HFFc6 (cell line): ENCODE measurements at regions not wholly inside any gene's neighbourhood (a gene's known extent, or its start where the extent isn't known, plus 50 kb on each side); places are given as distances from the start of the nearest gene placed in this dataset.

ENCODE experiments used
- DNase-seq: peaks from one replicate; pipeline ENCODE4 v3.0.0-alpha.2; 2018
- H3K27ac Mint-ChIP-seq: 2 replicates; pipeline ENCODE4 v1.8.0; 2020; ENCODE audit warnings: mild to moderate bottlenecking, mixed read lengths
- H3K27me3 Mint-ChIP-seq: 2 replicates; pipeline ENCODE4 v1.8.0; 2021; ENCODE audit warnings: mild to moderate bottlenecking, moderate library complexity, mixed read lengths; ENCODE audit not compliant: insufficient read depth
- H3K36me3 Mint-ChIP-seq: 2 replicates; pipeline ENCODE4 v1.8.0; 2021; ENCODE audit warnings: low read depth, mixed read lengths
- H3K4me1 Mint-ChIP-seq: 2 replicates; pipeline ENCODE4 v1.8.0; 2020; ENCODE audit warnings: low read depth, mixed read lengths
- H3K4me3 Mint-ChIP-seq: 2 replicates; pipeline ENCODE4 v1.8.0; 2020; ENCODE audit warnings: mild to moderate bottlenecking, moderate library complexity, mixed read lengths
- H3K9me3 Mint-ChIP-seq: 2 replicates; pipeline ENCODE4 v1.8.0; 2020; ENCODE audit warnings: mild to moderate bottlenecking, mixed read lengths
- TF ChIP-seq, protein P1 (sequence below): fragments of 200-600 bp; sonication (generic); IDR thresholded peaks from 2 replicates; pipeline ENCODE4 v1.5.0; 2021; ENCODE audit warnings: antibody characterized with exemption, mild to moderate bottlenecking

DNA sequence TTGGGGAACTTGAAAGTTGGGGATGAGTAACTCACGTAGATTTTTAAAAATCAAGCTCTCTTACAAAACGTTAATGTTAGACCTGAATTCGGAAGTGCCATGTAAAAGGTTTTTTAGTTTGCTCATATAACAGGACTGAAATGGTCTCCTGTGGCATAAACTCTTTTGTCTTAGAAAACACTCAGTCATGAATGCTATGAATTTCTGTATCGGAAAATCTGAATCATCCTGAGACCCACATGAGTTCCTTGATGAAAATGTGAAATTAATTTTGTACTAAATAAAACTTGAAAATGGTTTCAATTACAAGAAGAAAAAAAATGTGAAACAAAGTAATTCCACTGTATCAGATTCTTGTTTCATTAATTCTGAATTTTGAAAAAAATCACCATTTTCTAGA, 134.8 kb upstream of the BMPER start:
- no peaks in the 10 kb centered on the region; the same call in 1 of the 2 replicates for H3K36me3 Mint-ChIP-seq
- no peak overlapping the region for H3K4me3 Mint-ChIP-seq
- TF ChIP-seq, protein P1, sequence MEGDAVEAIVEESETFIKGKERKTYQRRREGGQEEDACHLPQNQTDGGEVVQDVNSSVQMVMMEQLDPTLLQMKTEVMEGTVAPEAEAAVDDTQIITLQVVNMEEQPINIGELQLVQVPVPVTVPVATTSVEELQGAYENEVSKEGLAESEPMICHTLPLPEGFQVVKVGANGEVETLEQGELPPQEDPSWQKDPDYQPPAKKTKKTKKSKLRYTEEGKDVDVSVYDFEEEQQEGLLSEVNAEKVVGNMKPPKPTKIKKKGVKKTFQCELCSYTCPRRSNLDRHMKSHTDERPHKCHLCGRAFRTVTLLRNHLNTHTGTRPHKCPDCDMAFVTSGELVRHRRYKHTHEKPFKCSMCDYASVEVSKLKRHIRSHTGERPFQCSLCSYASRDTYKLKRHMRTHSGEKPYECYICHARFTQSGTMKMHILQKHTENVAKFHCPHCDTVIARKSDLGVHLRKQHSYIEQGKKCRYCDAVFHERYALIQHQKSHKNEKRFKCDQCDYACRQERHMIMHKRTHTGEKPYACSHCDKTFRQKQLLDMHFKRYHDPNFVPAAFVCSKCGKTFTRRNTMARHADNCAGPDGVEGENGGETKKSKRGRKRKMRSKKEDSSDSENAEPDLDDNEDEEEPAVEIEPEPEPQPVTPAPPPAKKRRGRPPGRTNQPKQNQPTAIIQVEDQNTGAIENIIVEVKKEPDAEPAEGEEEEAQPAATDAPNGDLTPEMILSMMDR, result no peak
- H3K27me3 Mint-ChIP-seq, result peaks cover 3% of the 10 kb centered on the region
- H3K27ac Mint-ChIP-seq, result no peak overlapping the region
- no peaks in the 10 kb centered on the region for H3K9me3 Mint-ChIP-seq
- DNase-seq, result no peak
- H3K4me1 Mint-ChIP-seq, result peaks cover 28% of the 10 kb centered on the region

DNA sequence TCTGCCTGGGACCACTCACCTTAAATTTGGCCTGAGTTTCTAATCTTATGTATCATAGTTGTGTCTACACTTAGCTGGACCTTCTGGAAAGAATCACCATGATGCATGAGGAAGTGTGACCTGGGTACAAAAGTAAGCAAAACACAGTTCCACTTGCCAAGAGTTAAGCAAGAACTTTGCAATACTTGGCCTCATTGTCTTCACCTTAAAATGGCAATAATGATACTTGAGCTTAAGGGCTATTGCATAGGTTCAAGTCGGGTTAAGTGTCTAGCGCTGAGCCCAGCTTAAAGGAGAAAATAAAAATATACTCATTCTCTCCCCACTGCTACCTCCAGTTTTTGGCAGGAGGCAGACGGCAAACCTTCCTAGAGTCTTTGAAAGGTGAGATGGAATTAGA, 133.9 kb upstream of the BMPER start:
- no peak for DNase-seq

DNA sequence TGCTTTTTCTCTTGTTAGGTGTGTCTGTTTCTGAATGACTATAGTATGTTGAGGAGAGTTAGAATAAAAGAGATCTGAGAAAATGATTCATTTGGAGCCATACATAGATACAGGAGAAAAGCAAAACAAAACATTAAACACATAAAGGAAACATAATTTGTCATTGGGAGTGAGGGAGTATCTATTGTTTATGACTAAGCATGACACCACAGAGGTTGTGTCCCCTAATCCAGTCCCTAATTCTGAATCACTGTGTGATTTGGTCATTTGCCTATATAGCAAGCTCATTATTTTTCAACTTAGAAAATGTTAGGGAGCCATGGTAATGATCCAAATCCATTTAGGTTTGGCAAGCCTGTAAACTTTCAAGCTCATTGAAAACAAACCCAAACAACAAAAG, 132.3 kb upstream of the BMPER start:
- H3K4me3 Mint-ChIP-seq, result peak overlapping the region; percentile 29
- H3K36me3 Mint-ChIP-seq, result no peaks in the 10 kb centered on the region; the same call in 1 of the 2 replicates

More for the DNA sequence above, 133.9 kb upstream of the BMPER start:
- Mint-ChIP-seq H3K4me1 (peaks cover 24% of the 10 kb centered on the region), H3K4me3 (no peak overlapping the region), H3K27ac (no peak overlapping the region), H3K9me3 (no peaks in the 10 kb centered on the region), H3K27me3 (peaks cover 3% of the 10 kb centered on the region), H3K36me3 (no peaks in the 10 kb centered on the region; the same call in 1 of the 2 replicates)
- TF ChIP-seq, protein P1, result no peak

DNA sequence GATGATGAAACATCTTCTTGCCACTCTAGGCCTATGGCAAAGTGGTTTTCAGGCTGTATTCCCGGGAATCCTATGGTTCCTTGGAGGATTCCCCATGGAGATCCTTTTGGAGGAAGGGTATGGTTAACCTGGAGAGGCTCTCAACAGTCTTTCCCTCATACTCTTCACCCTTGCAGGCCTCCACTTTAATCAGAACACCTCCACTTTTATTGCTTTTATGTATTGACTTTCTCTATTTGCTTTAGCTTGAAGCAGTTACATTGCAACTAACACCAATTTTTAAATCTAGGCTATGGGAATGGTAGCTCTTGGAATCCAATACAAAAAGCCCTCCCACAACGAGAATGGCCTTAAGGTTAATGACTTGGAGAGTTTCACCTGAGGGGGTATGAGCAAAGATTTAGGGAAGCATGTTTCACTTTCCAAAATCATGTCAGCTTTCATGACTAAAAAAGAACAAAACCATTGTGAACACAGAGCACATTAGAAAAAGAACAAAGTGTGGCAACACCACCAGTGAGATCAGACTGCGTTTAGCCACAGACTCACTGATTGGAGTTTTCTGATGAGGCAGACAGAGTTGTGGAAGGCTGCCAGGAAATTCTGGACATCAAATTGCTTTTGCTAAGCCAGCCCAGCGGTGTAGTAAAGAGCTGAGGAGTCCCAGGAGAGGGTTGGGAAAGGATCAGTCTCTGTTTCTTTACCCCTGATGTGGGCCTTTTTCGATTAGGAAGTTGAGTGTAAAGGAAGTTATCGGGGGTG, 130.4 kb upstream of the BMPER start:
- H3K36me3 Mint-ChIP-seq, result no peaks in the 10 kb centered on the region; the same call in 1 of the 2 replicates
- H3K9me3 Mint-ChIP-seq, result no peaks in the 10 kb centered on the region
- TF ChIP-seq, protein P1, result no peak
- no peak for DNase-seq
- H3K4me1 Mint-ChIP-seq, result peaks cover 36% of the 10 kb centered on the region
- peaks cover 4% of the 10 kb centered on the region for H3K27me3 Mint-ChIP-seq
- no peak overlapping the region for H3K4me3 Mint-ChIP-seq
- no peak overlapping the region for H3K27ac Mint-ChIP-seq

More for the DNA sequence above, 132.3 kb upstream of the BMPER start:
- Mint-ChIP-seq H3K9me3 (no peaks in the 10 kb centered on the region), H3K27me3 (peaks cover 3% of the 10 kb centered on the region), H3K27ac (peak overlapping the region; percentile 87), H3K4me1 (peaks cover 36% of the 10 kb centered on the region)
- TF ChIP-seq, protein P1, result no peak
- DNase-seq, result peak; percentile 84

DNA sequence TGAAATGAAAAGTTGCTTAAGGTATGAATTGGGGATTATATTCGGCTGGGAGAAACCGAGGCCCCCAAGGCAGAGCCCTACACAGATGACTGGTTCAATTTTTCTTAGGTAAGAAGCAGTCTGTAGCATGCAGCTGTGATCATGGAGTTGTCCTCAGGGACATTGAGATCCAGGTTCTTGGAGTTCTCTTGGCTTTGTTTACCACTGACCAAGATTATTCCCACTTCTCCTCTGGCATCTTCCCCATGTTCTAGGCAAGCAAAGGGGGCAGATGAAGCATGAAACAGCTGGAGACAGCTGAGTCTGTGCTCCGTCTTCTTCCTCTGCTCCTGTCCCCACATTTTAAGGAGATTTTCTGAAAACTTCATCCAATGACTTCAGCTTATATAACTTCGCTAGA, 129.5 kb upstream of the BMPER start:
- Mint-ChIP-seq H3K36me3 (no peaks in the 10 kb centered on the region; the same call in 1 of the 2 replicates), H3K9me3 (no peaks in the 10 kb centered on the region), H3K4me3 (no peak overlapping the region), H3K4me1 (peaks cover 36% of the 10 kb centered on the region), H3K27me3 (peaks cover 4% of the 10 kb centered on the region), H3K27ac (no peak overlapping the region)
- DNase-seq, result no peak
- TF ChIP-seq, protein P1, result no peak
